ENCODE measurements at regions not wholly inside any gene's neighbourhood (a gene's known extent, or its start where the extent isn't known, plus 50 kb on each side); places are given as distances from the start of the nearest gene placed in this dataset.

- TF ChIP-seq SPI1 (IDR thresholded peaks at IDR 0.05; ENCODE audit: borderline replicate concordance, low read depth) (no peak), CTCF (IDR thresholded peaks at IDR 0.05; ENCODE audit: insufficient read depth, low read length) (no peak), POLR2AphosphoS5 (IDR thresholded peaks at IDR 0.05; ENCODE audit: low read depth) (no peak), REST (IDR thresholded peaks at IDR 0.05; ENCODE audit: insufficient replicate concordance, low read depth) (no peak)
Observed at GRCh38 chr9:7509576-7510145, 289.9 kb downstream of the DMAC1 start.

Measured in HL-60 (cell line).